GM18499 (cell line): ENCODE measurements at regions not wholly inside any gene's neighbourhood (a gene's known extent, or its start where the extent isn't known, plus 50 kb on each side); places are given as distances from the start of the nearest gene placed in this dataset.
"Not testable (repeated sequence)": the region's sequence is repeated elsewhere in the genome, so short reads cannot be mapped to it uniquely, and the experiment has no call there.

Source experiments
- ATAC-seq: cut with Tn5 transposase; IDR thresholded peaks from one replicate; pipeline ENCODE4 v1.9.1; 2021; ENCODE audit warnings: moderate number of reproducible peaks; ENCODE audit not compliant: insufficient read depth, unreplicated experiment

- not testable (repeated sequence) for ATAC-seq
These were observed 571.4 kb downstream of the TTLL7 start for GRCh38 chr1:83427566-83427965.

GRCh38 chr1:83423382-83423781 lies 575.5 kb downstream of the TTLL7 start:
- ATAC-seq: not testable (repeated sequence)

DNA sequence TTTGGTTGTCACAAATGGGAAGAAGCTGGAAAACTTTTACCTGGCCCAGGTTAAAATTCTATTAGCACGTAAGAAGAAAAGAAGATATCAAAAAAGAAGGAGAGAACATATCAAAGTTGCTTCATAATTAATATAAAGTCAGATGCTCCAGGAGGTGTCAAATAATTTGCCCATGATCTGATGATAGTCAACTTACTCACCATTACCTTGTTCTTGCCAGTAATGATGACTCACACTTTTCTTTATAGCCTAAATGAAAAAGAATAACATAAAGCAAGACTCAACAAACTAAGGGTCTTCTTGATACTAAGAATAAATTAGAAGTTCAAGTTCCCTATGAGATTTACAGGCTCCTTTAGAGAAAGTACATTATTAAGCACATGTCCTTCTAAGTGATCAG lies 580.4 kb downstream of the TTLL7 start:
- no peak for ATAC-seq

DNA sequence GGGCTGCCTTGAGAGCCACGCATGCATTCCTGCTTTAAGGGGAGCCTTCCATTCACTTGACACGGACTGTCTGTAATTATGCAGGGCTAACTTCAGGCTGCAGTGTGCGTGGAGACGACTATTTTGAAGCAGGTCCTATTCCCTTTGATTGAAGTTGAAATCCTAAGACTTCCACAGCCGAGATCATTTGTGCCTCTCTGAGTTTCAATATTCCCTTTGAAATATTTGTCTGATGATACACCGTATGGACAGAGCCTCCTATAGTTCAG lies 585.2 kb downstream of the TTLL7 start:
- not testable (repeated sequence) for ATAC-seq

DNA sequence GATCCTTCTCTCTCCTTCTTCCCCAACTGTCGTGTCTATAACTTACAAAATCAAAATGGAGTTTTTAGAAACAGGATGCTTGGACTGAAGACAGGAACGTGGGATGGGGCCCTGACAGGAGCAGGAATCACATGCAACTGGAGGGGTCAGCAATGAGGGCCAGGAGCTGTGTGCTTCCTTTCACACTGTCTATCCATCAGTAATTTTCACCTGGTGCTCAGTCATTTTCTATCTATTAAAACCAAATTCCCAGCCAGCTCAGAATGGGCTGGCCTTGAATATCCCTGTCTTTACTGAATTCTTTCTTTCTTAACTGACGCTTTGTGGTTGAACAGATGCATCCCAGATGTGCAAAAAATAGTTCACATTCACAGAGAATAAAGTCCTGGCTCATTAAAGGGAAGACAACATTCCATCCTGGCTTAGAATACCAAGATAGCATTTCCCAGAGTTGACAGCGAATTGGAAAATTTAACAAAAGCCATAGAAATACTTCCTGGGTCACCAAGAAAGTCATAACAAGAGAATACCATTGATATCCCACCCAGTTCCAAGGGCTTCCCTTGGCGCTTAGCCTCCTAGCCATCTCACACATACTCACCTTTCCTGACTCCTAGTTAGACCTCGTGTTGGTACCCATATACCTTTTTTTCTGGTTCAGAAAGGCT lies 588.1 kb downstream of the TTLL7 start:
- ATAC-seq: not testable (repeated sequence)

DNA sequence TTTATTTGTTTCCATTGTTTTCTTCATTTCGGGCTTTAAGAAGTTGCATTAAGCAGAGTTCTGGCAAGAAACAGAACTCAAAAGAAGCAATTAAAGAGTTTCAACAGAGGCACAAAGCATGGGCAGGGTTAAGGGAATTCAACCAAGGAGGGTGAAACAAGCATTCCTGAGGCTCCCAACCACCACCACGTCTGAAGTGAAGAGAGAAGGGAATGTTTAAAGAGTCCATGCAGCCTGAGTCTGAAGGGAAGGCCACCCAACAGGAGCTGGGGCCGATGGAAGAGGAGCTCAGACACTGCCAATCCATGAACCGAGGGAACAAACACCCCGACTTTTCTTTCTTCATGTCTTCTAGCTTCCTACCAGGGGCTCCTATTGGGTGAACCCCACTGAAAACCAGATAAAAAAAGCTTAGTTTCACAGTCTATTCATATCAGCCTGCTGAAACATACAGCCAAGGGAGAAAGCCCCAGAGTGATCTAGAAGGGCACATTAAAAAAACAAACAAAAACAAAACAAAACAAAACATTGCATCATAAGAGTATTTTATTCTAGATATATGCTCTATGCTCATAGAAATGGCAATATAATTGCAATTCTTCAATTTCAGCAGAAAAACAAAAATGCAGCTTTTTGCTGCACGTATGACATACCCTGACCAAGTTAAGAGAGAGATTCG lies 592.1 kb downstream of the TTLL7 start:
- ATAC-seq: not testable (repeated sequence)

DNA sequence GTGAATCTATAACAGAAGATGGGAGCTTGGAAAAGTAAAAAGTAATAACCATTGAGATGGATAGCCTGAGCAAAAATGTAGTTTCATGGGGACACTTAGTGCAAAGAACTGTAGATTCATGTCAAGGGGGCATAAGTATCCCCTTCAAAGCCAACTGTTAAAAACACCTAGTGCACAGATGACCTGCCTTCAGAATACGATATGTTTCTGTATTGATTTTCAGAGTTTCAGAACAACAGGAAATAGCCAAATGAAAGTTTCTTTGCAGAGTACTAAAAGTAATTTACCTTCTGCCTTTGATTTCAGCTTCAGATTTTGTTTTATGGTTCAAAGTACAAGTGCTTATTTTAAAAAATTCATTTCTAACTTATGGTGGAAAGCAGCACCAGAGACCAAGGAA lies 593.1 kb downstream of the TTLL7 start:
- peak; percentile 47 for ATAC-seq

- ATAC-seq: not testable (repeated sequence)
These were observed 595.4 kb downstream of the TTLL7 start for GRCh38 chr1:83403500-83403899.

GRCh38 chr1:83401146-83401545 lies 597.8 kb downstream of the TTLL7 start:
- ATAC-seq: not testable (repeated sequence)

GRCh38 chr1:83400173-83400572 lies 598.8 kb downstream of the TTLL7 start:
- not testable (repeated sequence) for ATAC-seq

GRCh38 chr1:83398125-83398524 lies 600.8 kb downstream of the TTLL7 start:
- not testable (repeated sequence) for ATAC-seq

GRCh38 chr1:83395130-83395529 lies 603.8 kb downstream of the TTLL7 start:
- not testable (repeated sequence) for ATAC-seq

DNA sequence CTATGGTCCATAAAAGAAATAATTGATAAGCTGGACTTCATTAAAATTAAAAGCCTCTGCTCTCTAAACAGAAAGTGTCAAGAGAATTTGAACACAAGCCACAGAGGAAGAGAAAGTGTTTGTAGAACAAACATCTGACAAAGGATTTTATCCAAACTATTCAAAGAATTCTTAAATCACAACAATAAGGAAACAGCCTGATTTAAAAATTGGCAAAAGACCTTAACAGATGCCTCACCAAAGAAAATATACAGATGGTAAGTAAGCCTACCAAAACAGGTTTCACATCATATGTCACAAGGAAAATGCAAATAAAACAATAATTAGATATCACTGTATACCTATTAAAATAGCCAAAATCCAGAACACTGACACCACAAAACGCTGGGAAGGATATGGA lies 612.0 kb downstream of the TTLL7 start:
- not testable (repeated sequence) for ATAC-seq

GRCh38 chr1:83383107-83383506 lies 615.8 kb downstream of the TTLL7 start:
- not testable (repeated sequence) for ATAC-seq

DNA sequence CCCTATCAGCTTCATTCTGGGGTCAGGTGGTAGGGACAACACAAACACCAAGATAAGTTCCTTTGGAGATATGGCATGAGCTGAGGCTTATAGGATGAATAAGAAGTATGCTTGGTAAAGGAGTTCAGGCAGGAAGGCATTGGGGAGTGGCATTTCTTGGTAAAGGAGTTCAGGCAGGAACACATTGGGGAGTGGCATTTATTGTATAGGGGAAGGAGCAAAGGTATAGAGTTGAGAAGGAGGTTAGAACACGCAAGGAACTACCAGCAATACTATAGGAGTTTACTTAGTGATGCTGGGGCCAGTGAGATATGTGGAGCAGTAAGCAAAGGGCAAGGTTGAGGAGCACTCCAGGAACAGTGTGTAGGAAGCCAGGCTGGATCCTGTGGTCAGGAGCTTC lies 625.9 kb downstream of the TTLL7 start:
- ATAC-seq: not testable (repeated sequence)

- ATAC-seq: not testable (repeated sequence)
These were observed 629.1 kb downstream of the TTLL7 start for GRCh38 chr1:83369853-83370252.

GRCh38 chr1:83365320-83365719 lies 633.6 kb downstream of the TTLL7 start:
- ATAC-seq: not testable (repeated sequence)

DNA sequence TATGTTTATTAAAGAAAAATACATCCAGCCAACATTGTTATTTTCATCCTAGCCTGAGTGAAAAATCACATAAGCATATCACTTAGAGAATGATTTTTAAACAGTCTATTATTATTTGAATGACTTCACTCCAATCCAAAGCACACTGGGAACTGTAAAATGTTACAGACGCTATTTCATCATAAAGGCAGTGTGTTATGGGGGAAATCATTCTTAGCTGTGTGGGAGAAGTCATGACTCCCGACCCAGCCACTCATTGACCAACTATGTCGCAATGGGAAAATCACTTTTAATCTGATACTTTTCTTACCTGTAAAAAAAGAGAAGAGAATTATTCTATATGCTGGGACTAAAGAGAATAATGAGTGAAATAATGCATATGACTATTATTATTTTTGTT lies 653.6 kb downstream of the TTLL7 start:
- not testable (repeated sequence) for ATAC-seq

GRCh38 chr1:83343767-83344166 lies 655.2 kb downstream of the TTLL7 start:
- not testable (repeated sequence) for ATAC-seq

GRCh38 chr1:83342995-83343394 lies 655.9 kb downstream of the TTLL7 start:
- ATAC-seq: not testable (repeated sequence)

DNA sequence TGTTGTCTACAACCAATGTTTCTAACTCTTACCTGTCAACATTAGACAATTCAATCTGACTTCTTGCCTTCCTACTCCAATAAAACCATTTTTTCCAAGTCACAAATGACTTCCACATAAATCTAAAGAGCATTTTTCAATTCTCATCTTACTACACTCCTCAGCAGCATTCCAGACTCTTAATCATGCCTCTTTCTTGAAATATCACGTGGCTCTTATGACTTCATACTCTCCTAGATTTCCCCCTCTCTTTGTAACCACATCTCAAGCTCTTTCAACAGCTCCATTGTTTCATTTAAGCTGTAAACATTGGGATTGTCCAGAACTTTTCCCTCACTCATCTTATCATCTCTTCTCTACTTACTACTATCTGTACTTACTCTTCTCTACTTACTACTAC lies 666.6 kb downstream of the TTLL7 start:
- ATAC-seq: not testable (repeated sequence)

DNA sequence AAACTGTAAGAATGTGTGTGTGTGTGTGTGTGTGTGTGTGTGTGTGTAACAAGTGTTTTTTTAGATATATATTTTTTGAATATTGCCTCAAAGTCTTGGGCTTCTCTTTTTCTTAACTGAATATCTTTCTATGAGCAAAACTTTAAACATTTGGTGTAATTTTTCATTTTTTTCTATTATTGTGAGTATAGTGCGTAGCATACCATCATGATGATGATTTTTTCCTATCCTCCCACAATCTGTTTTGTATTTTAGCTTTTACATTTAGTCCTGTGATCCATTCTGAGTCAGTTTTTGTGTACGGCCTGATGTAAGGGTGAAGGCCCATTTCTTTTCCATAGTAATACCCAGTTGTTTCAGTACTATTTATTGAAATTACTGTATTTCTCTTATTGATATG lies 680.6 kb downstream of the TTLL7 start:
- ATAC-seq: no peak
